A172 (cell line): ENCODE measurements at regions not wholly inside any gene's neighbourhood (a gene's known extent, or its start where the extent isn't known, plus 50 kb on each side); places are given as distances from the start of the nearest gene placed in this dataset.
A peak's percentile ranks its signal among the peaks of the same experiment; 100 is the strongest.

Experiments used
- DNase-seq: peaks from one replicate; pipeline ENCODE4 v3.0.0-alpha.2; 2015; ENCODE audit warnings: low spot score

GRCh38 chr2:60657673-60658072, 98.4 kb upstream of the PAPOLG start:
- DNase-seq: no peak

GRCh38 chr2:60659026-60659425, 97.0 kb upstream of the PAPOLG start:
- DNase-seq: no peak

- DNase-seq: no peak
Measured at GRCh38 chr2:60661073-60661738, 94.9 kb upstream of the PAPOLG start.

GRCh38 chr2:60662781-60663180, 93.3 kb upstream of the PAPOLG start:
- DNase-seq: no peak

- DNase-seq: no peak
Measured at GRCh38 chr2:60671966-60672365, 84.1 kb upstream of the PAPOLG start.

- DNase-seq: peak; percentile 63
Measured at GRCh38 chr2:60674524-60675165, 81.4 kb upstream of the PAPOLG start.

GRCh38 chr2:60675301-60675700, 80.8 kb upstream of the PAPOLG start:
- DNase-seq: no peak

- DNase-seq: no peak
Measured at GRCh38 chr2:60676706-60677330, 79.2 kb upstream of the PAPOLG start.

GRCh38 chr2:60677356-60677755, 78.7 kb upstream of the PAPOLG start:
- no peak for DNase-seq

- DNase-seq: no peak
Measured at GRCh38 chr2:60678551-60678950, 77.5 kb upstream of the PAPOLG start.

GRCh38 chr2:60679036-60679780, 76.9 kb upstream of the PAPOLG start:
- DNase-seq: no peak

GRCh38 chr2:60693551-60693950, 62.5 kb upstream of the PAPOLG start:
- DNase-seq: no peak

- DNase-seq: no peak
Measured at GRCh38 chr2:60695793-60696192, 60.3 kb upstream of the PAPOLG start.

- DNase-seq: no peak
Measured at GRCh38 chr2:60699617-60700016, 56.5 kb upstream of the PAPOLG start.

- DNase-seq: peak; percentile 19
Measured at GRCh38 chr2:60706021-60706420, 50.0 kb upstream of the PAPOLG start.
